GM12864 (cell line): ENCODE measurements at regions not wholly inside any gene's neighbourhood (a gene's known extent, or its start where the extent isn't known, plus 50 kb on each side); places are given as distances from the start of the nearest gene placed in this dataset.

Source experiments
- DNase-seq: peaks from one replicate; pipeline ENCODE4 v3.0.0-alpha.2; 2011; ENCODE audit warnings: low read depth
- H3K4me3 ChIP-seq: 2 replicates; pipeline ENCODE4 v1.5.1; 2011; ENCODE audit warnings: mild to moderate bottlenecking, low read depth, low read length, control low read depth
- TF ChIP-seq, protein P1 (sequence below): IDR thresholded peaks from 2 replicates; pipeline ENCODE4 v1.5.1; 2011; ENCODE audit warnings: low read depth, mild to moderate bottlenecking, moderate library complexity, low read length, control low read depth, inconsistent platforms; ENCODE audit errors: missing control alignments

DNA sequence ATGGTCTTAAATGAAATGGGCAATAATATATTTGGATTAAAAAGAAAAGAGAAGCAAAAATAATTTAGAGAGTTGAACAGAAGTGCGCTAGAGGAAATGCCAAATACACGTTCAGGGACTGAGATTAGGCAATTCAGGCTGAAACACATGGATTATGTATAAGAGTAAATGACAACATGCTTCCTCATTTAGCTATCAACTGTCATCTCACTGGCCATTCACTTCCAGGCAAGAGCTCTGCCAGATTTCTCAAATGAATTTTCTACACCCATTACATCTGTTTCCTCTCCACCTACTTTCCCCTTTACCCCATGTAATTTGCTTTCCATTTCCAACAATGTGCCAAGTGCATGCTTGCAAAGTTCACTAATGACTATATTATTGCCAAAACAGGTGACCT lies 582.4 kb downstream of the LTN1 start:
- H3K4me3 ChIP-seq: no peak overlapping the region
- TF ChIP-seq, protein P1, sequence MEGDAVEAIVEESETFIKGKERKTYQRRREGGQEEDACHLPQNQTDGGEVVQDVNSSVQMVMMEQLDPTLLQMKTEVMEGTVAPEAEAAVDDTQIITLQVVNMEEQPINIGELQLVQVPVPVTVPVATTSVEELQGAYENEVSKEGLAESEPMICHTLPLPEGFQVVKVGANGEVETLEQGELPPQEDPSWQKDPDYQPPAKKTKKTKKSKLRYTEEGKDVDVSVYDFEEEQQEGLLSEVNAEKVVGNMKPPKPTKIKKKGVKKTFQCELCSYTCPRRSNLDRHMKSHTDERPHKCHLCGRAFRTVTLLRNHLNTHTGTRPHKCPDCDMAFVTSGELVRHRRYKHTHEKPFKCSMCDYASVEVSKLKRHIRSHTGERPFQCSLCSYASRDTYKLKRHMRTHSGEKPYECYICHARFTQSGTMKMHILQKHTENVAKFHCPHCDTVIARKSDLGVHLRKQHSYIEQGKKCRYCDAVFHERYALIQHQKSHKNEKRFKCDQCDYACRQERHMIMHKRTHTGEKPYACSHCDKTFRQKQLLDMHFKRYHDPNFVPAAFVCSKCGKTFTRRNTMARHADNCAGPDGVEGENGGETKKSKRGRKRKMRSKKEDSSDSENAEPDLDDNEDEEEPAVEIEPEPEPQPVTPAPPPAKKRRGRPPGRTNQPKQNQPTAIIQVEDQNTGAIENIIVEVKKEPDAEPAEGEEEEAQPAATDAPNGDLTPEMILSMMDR: no peak
- DNase-seq: no peak

DNA sequence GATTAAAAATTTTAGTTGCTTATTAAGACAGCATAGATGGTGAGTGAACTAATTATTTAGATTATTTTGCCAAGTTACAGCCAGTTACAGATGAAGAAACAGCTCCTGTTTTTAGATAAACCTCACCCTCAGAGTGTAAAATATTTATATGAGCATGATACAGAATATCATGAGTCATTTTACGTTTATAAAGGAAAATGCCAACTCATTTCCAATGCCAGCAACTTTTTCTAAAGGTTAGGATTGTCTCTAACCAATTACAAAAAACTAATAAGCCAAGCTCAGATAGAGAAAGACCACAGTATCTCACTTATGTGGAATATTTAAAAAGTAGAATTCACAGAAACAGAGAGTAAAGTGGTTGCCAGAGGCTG lies 590.1 kb downstream of the LTN1 start:
- no peak for DNase-seq
- TF ChIP-seq, protein P1: no peak
- H3K4me3 ChIP-seq: no peak overlapping the region

GRCh38 chr21:28397040-28397439 lies 595.6 kb downstream of the LTN1 start:
- TF ChIP-seq, protein P1: no peak
- no peak overlapping the region for H3K4me3 ChIP-seq
- DNase-seq: no peak

DNA sequence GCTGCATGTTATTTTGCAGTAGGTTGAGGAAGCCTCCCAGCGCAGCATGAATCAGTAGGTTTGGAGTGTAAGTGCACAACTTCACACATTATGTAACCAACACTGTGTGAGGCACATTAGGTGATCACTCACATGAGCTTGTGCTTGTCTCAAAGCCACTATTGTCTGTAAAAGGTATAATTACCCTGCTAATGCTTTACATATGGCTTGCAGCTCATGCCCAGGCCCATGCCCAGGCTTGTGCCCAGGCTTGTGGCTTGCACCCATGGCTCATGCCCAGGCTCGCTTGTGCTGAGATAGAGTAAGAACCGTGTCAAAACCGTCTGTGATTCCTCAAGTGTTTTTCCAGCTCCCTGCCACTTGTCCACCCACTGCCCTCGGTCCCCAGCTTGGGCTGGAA lies 596.3 kb downstream of the LTN1 start:
- TF ChIP-seq, protein P1: no peak
- DNase-seq: no peak
- H3K4me3 ChIP-seq: no peak overlapping the region

DNA sequence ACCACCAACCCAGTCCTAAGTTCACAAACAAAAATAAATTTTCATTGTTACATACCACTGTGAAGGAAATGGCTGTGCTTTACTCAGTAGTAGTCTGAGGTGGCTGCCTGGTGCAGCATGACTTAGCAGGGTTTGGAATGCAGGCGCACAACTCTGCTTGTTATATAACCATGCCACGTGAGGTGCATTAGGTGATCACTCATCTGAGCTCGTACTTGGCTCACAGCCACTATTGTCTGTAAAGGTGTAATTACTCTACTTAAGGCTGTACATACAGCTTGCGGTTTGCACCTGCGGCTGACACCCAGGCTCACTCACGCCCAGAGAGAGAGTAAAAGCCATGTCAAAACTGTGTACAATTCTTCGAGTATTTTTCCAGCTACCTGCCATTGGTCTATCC lies 599.4 kb downstream of the LTN1 start:
- TF ChIP-seq, protein P1: no peak
- no peak for DNase-seq
- H3K4me3 ChIP-seq: no peak overlapping the region

- H3K4me3 ChIP-seq: no peak overlapping the region
- TF ChIP-seq, protein P1: no peak
- no peak for DNase-seq
Measured at GRCh38 chr21:28391938-28392849, 600.5 kb downstream of the LTN1 start.

DNA sequence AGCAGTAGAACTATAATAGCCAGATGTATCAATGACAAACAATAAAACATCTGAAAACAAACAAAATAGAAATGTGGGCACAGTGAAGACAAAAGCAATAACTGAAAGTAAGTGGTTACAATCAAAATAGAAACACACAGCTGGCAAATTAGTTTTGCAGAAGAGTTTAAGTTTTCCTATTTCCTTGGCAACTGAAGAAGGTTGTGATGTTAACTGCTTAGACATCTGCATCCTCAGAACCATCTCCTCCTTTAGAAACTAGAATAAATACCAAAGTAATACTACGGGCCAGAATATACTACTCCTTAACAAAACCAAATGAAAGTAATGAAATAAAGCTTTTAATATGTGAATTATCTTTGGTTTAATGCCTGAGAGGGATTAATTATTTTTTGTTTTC lies 605.5 kb downstream of the LTN1 start:
- TF ChIP-seq, protein P1: no peak
- DNase-seq: no peak
- no peak overlapping the region for H3K4me3 ChIP-seq
